ENCODE measurements at regions not wholly inside any gene's neighbourhood (a gene's known extent, or its start where the extent isn't known, plus 50 kb on each side); places are given as distances from the start of the nearest gene placed in this dataset.

DNA sequence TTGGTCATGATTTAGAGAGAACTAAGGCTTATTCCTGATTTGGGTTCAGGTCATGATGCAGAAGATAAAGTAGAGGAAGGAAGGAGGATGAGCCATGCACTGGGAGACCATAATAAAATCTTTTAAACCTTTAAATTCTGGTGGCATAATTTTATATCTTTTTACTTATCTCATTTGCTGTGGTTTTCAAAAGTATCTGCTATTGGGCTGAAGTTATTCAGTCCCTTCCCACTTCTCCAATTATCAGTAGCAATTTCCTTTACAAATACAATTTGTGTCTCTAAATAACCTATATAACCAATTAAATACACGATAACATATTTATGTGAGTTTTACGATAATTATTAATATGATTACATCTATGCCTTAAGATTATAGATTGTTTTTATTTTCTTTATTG is 194.8 kb upstream of the SLC8A1 start:
- TF ChIP-seq, protein P1, sequence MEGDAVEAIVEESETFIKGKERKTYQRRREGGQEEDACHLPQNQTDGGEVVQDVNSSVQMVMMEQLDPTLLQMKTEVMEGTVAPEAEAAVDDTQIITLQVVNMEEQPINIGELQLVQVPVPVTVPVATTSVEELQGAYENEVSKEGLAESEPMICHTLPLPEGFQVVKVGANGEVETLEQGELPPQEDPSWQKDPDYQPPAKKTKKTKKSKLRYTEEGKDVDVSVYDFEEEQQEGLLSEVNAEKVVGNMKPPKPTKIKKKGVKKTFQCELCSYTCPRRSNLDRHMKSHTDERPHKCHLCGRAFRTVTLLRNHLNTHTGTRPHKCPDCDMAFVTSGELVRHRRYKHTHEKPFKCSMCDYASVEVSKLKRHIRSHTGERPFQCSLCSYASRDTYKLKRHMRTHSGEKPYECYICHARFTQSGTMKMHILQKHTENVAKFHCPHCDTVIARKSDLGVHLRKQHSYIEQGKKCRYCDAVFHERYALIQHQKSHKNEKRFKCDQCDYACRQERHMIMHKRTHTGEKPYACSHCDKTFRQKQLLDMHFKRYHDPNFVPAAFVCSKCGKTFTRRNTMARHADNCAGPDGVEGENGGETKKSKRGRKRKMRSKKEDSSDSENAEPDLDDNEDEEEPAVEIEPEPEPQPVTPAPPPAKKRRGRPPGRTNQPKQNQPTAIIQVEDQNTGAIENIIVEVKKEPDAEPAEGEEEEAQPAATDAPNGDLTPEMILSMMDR (IDR thresholded peaks at IDR 0.05): no peak
- TF ChIP-seq POLR2A (IDR thresholded peaks at IDR 0.05): no peak

All from thyroid gland (tissue), 4 donors.